NCI-H1105 treated with DMSO at 0.1 percent for 48 hours (cell line): ENCODE measurements at regions not wholly inside any gene's neighbourhood (a gene's known extent, or its start where the extent isn't known, plus 50 kb on each side); places are given as distances from the start of the nearest gene placed in this dataset.
A peak's percentile ranks its signal among the peaks of the same experiment; 100 is the strongest.

Experiments used
- DNase-seq: peaks from one replicate; lab custom pipeline; 2025; lab: John Stamatoyannopoulos, UW

- DNase-seq: no peak
These were observed 382.2 kb downstream of the FUT8 start for GRCh38 chr14:65794674-65795279.

- no peak for DNase-seq
These were observed 385.7 kb downstream of the FUT8 start for GRCh38 chr14:65798216-65798615.

GRCh38 chr14:65800694-65801093 is 388.2 kb downstream of the FUT8 start:
- no peak for DNase-seq

GRCh38 chr14:65802196-65802595 is 389.7 kb downstream of the FUT8 start:
- no peak for DNase-seq

- DNase-seq: no peak
These were observed 391.4 kb downstream of the FUT8 start for GRCh38 chr14:65803885-65804284.

- DNase-seq: no peak
These were observed 392.0 kb downstream of the FUT8 start for GRCh38 chr14:65804439-65805112.

- no peak for DNase-seq
These were observed 392.6 kb downstream of the FUT8 start for GRCh38 chr14:65805113-65805473.

GRCh38 chr14:65808390-65808789 is 395.9 kb downstream of the FUT8 start:
- no peak for DNase-seq

GRCh38 chr14:65810322-65810721 is 397.8 kb downstream of the FUT8 start:
- no peak for DNase-seq

GRCh38 chr14:65813760-65814384 is 401.3 kb downstream of the FUT8 start:
- no peak for DNase-seq

- DNase-seq: no peak
These were observed 402.6 kb downstream of the FUT8 start for GRCh38 chr14:65815127-65815526.

GRCh38 chr14:65817011-65817410 is 404.5 kb downstream of the FUT8 start:
- DNase-seq: no peak

- DNase-seq: no peak
These were observed 407.0 kb downstream of the FUT8 start for GRCh38 chr14:65819569-65819968.

GRCh38 chr14:65821224-65821753 is 408.8 kb downstream of the FUT8 start:
- no peak for DNase-seq

- peak; percentile 76 for DNase-seq
These were observed 411.9 kb downstream of the FUT8 start for GRCh38 chr14:65824285-65824977.

- no peak for DNase-seq
These were observed 412.4 kb downstream of the FUT8 start for GRCh38 chr14:65824978-65825299.

GRCh38 chr14:65826946-65827345 is 414.4 kb downstream of the FUT8 start:
- no peak for DNase-seq

GRCh38 chr14:65827520-65827919 is 415.0 kb downstream of the FUT8 start:
- no peak for DNase-seq

GRCh38 chr14:65828396-65828795 is 415.9 kb downstream of the FUT8 start:
- no peak for DNase-seq

- DNase-seq: peak; percentile 45
These were observed 420.1 kb downstream of the FUT8 start for GRCh38 chr14:65832431-65833266.

- DNase-seq: no peak
These were observed 420.8 kb downstream of the FUT8 start for GRCh38 chr14:65833267-65833880.

GRCh38 chr14:65834051-65834450 is 421.5 kb downstream of the FUT8 start:
- DNase-seq: no peak
